HCT116 (cell line): ENCODE measurements at regions not wholly inside any gene's neighbourhood (a gene's known extent, or its start where the extent isn't known, plus 50 kb on each side); places are given as distances from the start of the nearest gene placed in this dataset.

Source experiments
- ATAC-seq: fragments of 200-7000 bp; cut with Tn5 transposase; 2 replicates; pipeline ENCODE4 v1.9.1; 2020; ENCODE audit warnings: mild to moderate bottlenecking, moderate library complexity
- BruUV-seq: library from RNA; stranded (reverse); fragments of 400-500 nt; replicated peaks from 2 replicates; lab custom pipeline; 2021; lab: Mats Ljungman, UMichigan
- CTCF ChIA-PET: fragments of 300-600 bp; sonication (Branson Sonifier 250); formaldehyde crosslinking; loops from one replicate; lab custom pipeline; 2021; ENCODE audit warnings: antibody characterized with exemption; lab: Charles Lee
- POLR2A ChIA-PET: fragments of 300-600, 350-600 bp; sonication (Branson Sonifier 250); formaldehyde crosslinking; loops from one replicate; lab custom pipeline; 2021; ENCODE audit warnings: antibody characterized with exemption; lab: Charles Lee
- RAD21 ChIA-PET, 2 experiments: fragments of 300-600 bp; sonication (Branson Sonifier 250); formaldehyde crosslinking; loops; one replicate each; lab custom pipeline; 2023; ENCODE audit warnings: low total read pairs in 2 of 2; ENCODE audit not compliant: uncharacterized antibody in 2 of 2, unreplicated experiment in 2 of 2, low non-redundant PET in 1 of 2; lab: Charles Lee
- DNase-seq: peaks from one replicate; pipeline ENCODE4 v3.0.0-alpha.2; 2010; ENCODE audit warnings: low read depth, low spot score
- H2AFZ ChIP-seq: fragments of 200-600 bp; shearing (Covaris generic), sonication (generic); 2 replicates; pipeline ENCODE4 v1.6.1; 2017; ENCODE audit warnings: low read depth, mixed run types, mixed read lengths, antibody characterized with exemption, low read length; ENCODE audit not compliant: poor library complexity, severe bottlenecking
- H3K27ac ChIP-seq: 2 replicates; pipeline ENCODE4 v1.5.1; 2012; ENCODE audit warnings: low read depth, low read length
- H3K27me3 ChIP-seq: fragments of 200-600 bp; sonication (generic); 2 replicates; pipeline ENCODE4 v1.6.1; 2016; ENCODE audit warnings: mixed run types, low read length, mixed read lengths; ENCODE audit not compliant: insufficient read depth
- H3K36me3 ChIP-seq, 2 experiments: fragments of 200-500 bp in 1 of 2; fragments of 200-600 bp in 1 of 2; sonication (Bioruptor generic) in 1 of 2; sonication (generic) in 1 of 2; 2 replicates each; pipeline versions ENCODE4 v1.5.1 to v1.6.1; 2014 to 2016; ENCODE audit warnings: low read length in 2 of 2, inconsistent platforms in 1 of 2, mixed read lengths in 1 of 2, mixed run types in 1 of 2; ENCODE audit not compliant: insufficient read depth in 2 of 2, control insufficient read depth in 1 of 2
- H3K4me1 ChIP-seq, 2 experiments: fragments of 200-600 bp in 1 of 2; sonication (generic) in 1 of 2; 2 replicates each; pipeline versions ENCODE4 v1.5.1 to v1.6.1; 2012 to 2017; ENCODE audit warnings: low read length in 2 of 2, inconsistent platforms in 1 of 2, mild to moderate bottlenecking in 1 of 2, mixed read lengths in 1 of 2, mixed run types in 1 of 2, moderate library complexity in 1 of 2; ENCODE audit not compliant: insufficient read depth in 2 of 2, control insufficient read depth in 1 of 2
- H3K4me2 ChIP-seq: fragments of 200-600 bp; sonication (generic); 2 replicates; pipeline ENCODE4 v1.6.1; 2017; ENCODE audit warnings: mixed run types, low read length, mixed read lengths
- H3K4me3 ChIP-seq, 2 experiments: fragments of 200-600 bp in 1 of 2; sonication (generic) in 1 of 2; replicated peaks in 1 of 2; 2 replicates each; pipeline ENCODE4 v1.5.1; 2011 to 2016; ENCODE audit warnings: low read length in 2 of 2, control low read depth in 1 of 2, low read depth in 1 of 2, mild to moderate bottlenecking in 1 of 2, mixed read lengths in 1 of 2, mixed run types in 1 of 2
- H3K79me2 ChIP-seq: fragments of 200-600 bp; sonication (generic); 2 replicates; pipeline ENCODE4 v1.6.1; 2017; ENCODE audit warnings: mild to moderate bottlenecking, mixed run types, low read length, moderate library complexity, mixed read lengths; ENCODE audit not compliant: insufficient read depth
- H3K9ac ChIP-seq: fragments of 200-600 bp; sonication (generic); 2 replicates; pipeline ENCODE4 v1.6.1; 2016; ENCODE audit warnings: low read length, mixed read lengths
- H3K9me2 ChIP-seq: fragments of 200-600 bp; sonication (generic), shearing (Covaris generic); 2 replicates; pipeline ENCODE4 v1.6.1; 2017; ENCODE audit warnings: mixed run types, mild to moderate bottlenecking, moderate library complexity; ENCODE audit not compliant: insufficient read depth
- H3K9me3 ChIP-seq, 2 experiments: fragments of 200-500 bp in 1 of 2; fragments of 200-600 bp in 1 of 2; sonication (Bioruptor generic) in 1 of 2; sonication (generic) in 1 of 2; 2 replicates each; pipeline ENCODE4 v1.6.1; 2014 to 2017; ENCODE audit warnings: low read length in 2 of 2, mixed read lengths in 2 of 2, inconsistent platforms in 1 of 2, low read depth in 1 of 2, mild to moderate bottlenecking in 1 of 2, mixed run types in 1 of 2, moderate library complexity in 1 of 2; ENCODE audit not compliant: control insufficient read depth in 1 of 2, insufficient read depth in 1 of 2
- H4K20me1 ChIP-seq: fragments of 200-600 bp; sonication (generic), shearing (Covaris generic); 2 replicates; pipeline ENCODE4 v1.6.1; 2017; ENCODE audit warnings: mixed run types, mild to moderate bottlenecking, moderate library complexity; ENCODE audit not compliant: insufficient read depth
- EGR1 ChIP-seq: IDR thresholded peaks from 2 replicates; pipeline ENCODE4 v1.6.1; 2012; ENCODE audit warnings: low read depth
- ELF1 ChIP-seq: IDR thresholded peaks from 2 replicates; pipeline ENCODE4 v1.6.1; 2012; ENCODE audit warnings: low read depth, borderline replicate concordance
- EZH2 ChIP-seq: fragments of 200-600 bp; sonication (generic); IDR thresholded peaks from 2 replicates; pipeline ENCODE4 v1.6.1; 2017; ENCODE audit warnings: antibody characterized with exemption, mixed run types
- EZH2phosphoT487 ChIP-seq: fragments of 200-600 bp; IDR thresholded peaks from 2 replicates; pipeline ENCODE4 v1.6.1; 2018; ENCODE audit warnings: antibody characterized with exemption, borderline replicate concordance
- FOSL1 ChIP-seq: IDR thresholded peaks from 2 replicates; pipeline ENCODE4 v1.6.1; 2012; ENCODE audit warnings: low read depth
- MAX ChIP-seq: IDR thresholded peaks from 2 replicates; pipeline ENCODE4 v1.6.1; 2012
- POLR2A ChIP-seq: IDR thresholded peaks from 2 replicates; pipeline ENCODE4 v1.7.0; 2011; ENCODE audit warnings: borderline replicate concordance; ENCODE audit not compliant: insufficient read depth, insufficient read length; ENCODE audit errors: extremely low read depth
- POLR2AphosphoS5 ChIP-seq: IDR thresholded peaks from 2 replicates; pipeline ENCODE4 v1.6.1; 2011; ENCODE audit warnings: mild to moderate bottlenecking, low read depth, low read length, moderate library complexity
- REST ChIP-seq: IDR thresholded peaks from 2 replicates; pipeline ENCODE4 v1.6.1; 2012; ENCODE audit warnings: low read depth
- SIN3A ChIP-seq: IDR thresholded peaks from 2 replicates; pipeline ENCODE4 v1.6.1; 2012; ENCODE audit warnings: low read depth
- SP1 ChIP-seq: IDR thresholded peaks from 2 replicates; pipeline ENCODE4 v1.6.1; 2012; ENCODE audit warnings: low read depth
- SRF ChIP-seq: IDR thresholded peaks from 2 replicates; pipeline ENCODE4 v1.6.1; 2012; ENCODE audit warnings: low read depth
- TCF7L2 ChIP-seq: IDR thresholded peaks from 2 replicates; pipeline ENCODE4 v1.7.0; 2011; ENCODE audit warnings: borderline replicate concordance, inconsistent platforms; ENCODE audit not compliant: insufficient read depth, insufficient read length; ENCODE audit errors: extremely low read depth
- YY1 ChIP-seq: IDR thresholded peaks from 2 replicates; pipeline ENCODE4 v1.6.1; 2011; ENCODE audit warnings: low read length, low read depth, moderate library complexity, mild to moderate bottlenecking; ENCODE audit not compliant: insufficient replicate concordance; ENCODE audit errors: extremely low read depth
- ZFX ChIP-seq: fragments of 450-650 bp; IDR thresholded peaks from 2 replicates; pipeline ENCODE4 v1.6.1; 2017
- ZNF274 ChIP-seq: fragments of 200-500 bp; sonication (Bioruptor generic); IDR thresholded peaks from 2 replicates; pipeline ENCODE4 v1.6.1; 2014; ENCODE audit warnings: mild to moderate bottlenecking, low read depth, low read length, inconsistent platforms
- intact Hi-C: fragments of 100-400 bp; cut with micrococcal nuclease; formaldehyde crosslinking; loops from 2 replicates; pipeline ENCODE4 v1.10.0; 2022
- TF ChIP-seq, protein P1 (sequence below): IDR thresholded peaks from 2 replicates; pipeline ENCODE4 v1.6.1; 2011; ENCODE audit warnings: mild to moderate bottlenecking, low read length, moderate library complexity; ENCODE audit not compliant: insufficient replicate concordance; ENCODE audit errors: extremely low read depth

DNA sequence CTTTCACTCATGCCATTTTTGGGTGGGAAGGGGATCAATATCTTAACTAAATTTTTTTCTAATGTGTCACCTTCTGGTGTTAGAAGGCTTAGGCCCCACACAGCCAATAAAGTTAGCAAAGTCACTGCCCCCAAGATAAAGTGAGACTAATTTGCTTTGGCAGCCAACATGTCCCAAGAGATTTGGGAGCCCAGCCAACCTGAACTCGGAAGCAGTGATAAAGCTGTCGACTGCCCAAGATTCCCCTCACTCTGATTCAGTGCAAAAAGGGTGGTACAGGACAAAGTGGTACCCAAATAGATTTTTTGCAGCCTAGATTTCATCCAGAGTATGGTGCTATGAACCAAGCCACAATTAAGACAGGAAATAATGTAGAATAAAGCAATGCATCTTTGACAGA, 572.5 kb upstream of the ARRDC3 start (continued):
- no peak for TF ChIP-seq REST
- TF ChIP-seq YY1 = no peak
- no peak for TF ChIP-seq SP1
- no peak for TF ChIP-seq SRF

- no peak overlapping the region for H3K9ac ChIP-seq
- H3K79me2 ChIP-seq = no peaks in the 10 kb centered on the region
- no TSS peak for BruUV-seq
- CTCF ChIA-PET = no interaction called here
- H4K20me1 ChIP-seq = no peaks in the 10 kb centered on the region
- H2AFZ ChIP-seq = no peak overlapping the region
- no peaks in the 10 kb centered on the region for H3K27me3 ChIP-seq
- H3K4me3 ChIP-seq = no peak overlapping the region
- H3K27ac ChIP-seq = no peak overlapping the region
- no peaks in the 10 kb centered on the region for H3K9me3 ChIP-seq
- no peaks in the 10 kb centered on the region for H3K9me2 ChIP-seq
- H3K36me3 ChIP-seq = no peaks in the 10 kb centered on the region
- DNase-seq (no peak), ATAC-seq (no peak)
- POLR2A ChIA-PET = no interaction called here
- H3K4me2 ChIP-seq = no peak overlapping the region
- RAD21 ChIA-PET = no interaction called here
- intact Hi-C loops = no loop called here
- no peaks in the 10 kb centered on the region for H3K4me1 ChIP-seq
- TF ChIP-seq POLR2AphosphoS5 (no peak), EGR1 (no peak), FOSL1 (no peak), SP1 (no peak), EZH2phosphoT487 (no peak), SRF (no peak), ZFX (no peak), TCF7L2 (no peak), ELF1 (no peak), ZNF274 (no peak), EZH2 (no peak), SIN3A (no peak), POLR2A (no peak), MAX (no peak), REST (no peak)
- TF ChIP-seq, protein P1, sequence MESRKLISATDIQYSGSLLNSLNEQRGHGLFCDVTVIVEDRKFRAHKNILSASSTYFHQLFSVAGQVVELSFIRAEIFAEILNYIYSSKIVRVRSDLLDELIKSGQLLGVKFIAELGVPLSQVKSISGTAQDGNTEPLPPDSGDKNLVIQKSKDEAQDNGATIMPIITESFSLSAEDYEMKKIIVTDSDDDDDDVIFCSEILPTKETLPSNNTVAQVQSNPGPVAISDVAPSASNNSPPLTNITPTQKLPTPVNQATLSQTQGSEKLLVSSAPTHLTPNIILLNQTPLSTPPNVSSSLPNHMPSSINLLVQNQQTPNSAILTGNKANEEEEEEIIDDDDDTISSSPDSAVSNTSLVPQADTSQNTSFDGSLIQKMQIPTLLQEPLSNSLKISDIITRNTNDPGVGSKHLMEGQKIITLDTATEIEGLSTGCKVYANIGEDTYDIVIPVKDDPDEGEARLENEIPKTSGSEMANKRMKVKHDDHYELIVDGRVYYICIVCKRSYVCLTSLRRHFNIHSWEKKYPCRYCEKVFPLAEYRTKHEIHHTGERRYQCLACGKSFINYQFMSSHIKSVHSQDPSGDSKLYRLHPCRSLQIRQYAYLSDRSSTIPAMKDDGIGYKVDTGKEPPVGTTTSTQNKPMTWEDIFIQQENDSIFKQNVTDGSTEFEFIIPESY = no peak
These were observed 571.0 kb upstream of the ARRDC3 start for GRCh38 chr5:91954136-91954535.
